ENCODE measurements at regions not wholly inside any gene's neighbourhood (a gene's known extent, or its start where the extent isn't known, plus 50 kb on each side); places are given as distances from the start of the nearest gene placed in this dataset.
"Not testable (repeated sequence)": the region's sequence is repeated elsewhere in the genome, so short reads cannot be mapped to it uniquely, and the experiment has no call there.

DNA sequence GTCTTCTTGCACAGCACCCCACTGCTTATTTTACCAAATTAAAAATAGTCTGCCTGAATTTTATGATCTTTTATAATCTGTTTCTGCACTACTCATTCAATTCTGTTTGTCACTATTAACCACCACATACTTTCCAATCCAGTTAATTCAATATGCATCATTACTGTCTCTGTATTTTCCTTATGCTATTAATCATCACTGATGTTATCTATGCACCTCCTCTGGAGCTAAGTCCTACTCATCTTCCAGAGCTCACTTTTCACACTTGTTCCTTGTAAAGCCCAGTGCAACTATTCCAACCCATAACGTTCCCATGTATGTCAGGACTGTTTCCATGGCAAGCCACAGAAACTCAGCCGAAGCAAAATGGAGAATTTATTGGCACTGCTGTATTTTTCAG, 713.6 kb downstream of the PLCL1 start:
- no peaks in the 10 kb centered on the region for H3K4me1 ChIP-seq
- intact Hi-C loops (cut with DNase I), result no loop called here
- no peak overlapping the region for H3K27ac ChIP-seq
- H3K36me3 ChIP-seq, result no peaks in the 10 kb centered on the region
- H3K4me3 ChIP-seq, result no peak overlapping the region
- DNase-seq, result no peak
- WGBS, 2 donors, result 72 to 77% methylated on average over 2 of the region's 2 CpGs
- H3K9me3 ChIP-seq, result no peaks in the 10 kb centered on the region
- no peak for TF ChIP-seq EP300 (IDR thresholded peaks at IDR 0.05)
- no peak for TF ChIP-seq POLR2A (IDR thresholded peaks at IDR 0.05)
- no peak for TF ChIP-seq POLR2AphosphoS5 (IDR thresholded peaks at IDR 0.05)
- TF ChIP-seq, protein P1, sequence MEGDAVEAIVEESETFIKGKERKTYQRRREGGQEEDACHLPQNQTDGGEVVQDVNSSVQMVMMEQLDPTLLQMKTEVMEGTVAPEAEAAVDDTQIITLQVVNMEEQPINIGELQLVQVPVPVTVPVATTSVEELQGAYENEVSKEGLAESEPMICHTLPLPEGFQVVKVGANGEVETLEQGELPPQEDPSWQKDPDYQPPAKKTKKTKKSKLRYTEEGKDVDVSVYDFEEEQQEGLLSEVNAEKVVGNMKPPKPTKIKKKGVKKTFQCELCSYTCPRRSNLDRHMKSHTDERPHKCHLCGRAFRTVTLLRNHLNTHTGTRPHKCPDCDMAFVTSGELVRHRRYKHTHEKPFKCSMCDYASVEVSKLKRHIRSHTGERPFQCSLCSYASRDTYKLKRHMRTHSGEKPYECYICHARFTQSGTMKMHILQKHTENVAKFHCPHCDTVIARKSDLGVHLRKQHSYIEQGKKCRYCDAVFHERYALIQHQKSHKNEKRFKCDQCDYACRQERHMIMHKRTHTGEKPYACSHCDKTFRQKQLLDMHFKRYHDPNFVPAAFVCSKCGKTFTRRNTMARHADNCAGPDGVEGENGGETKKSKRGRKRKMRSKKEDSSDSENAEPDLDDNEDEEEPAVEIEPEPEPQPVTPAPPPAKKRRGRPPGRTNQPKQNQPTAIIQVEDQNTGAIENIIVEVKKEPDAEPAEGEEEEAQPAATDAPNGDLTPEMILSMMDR (IDR thresholded peaks at IDR 0.05), result no peak
- H3K27me3 ChIP-seq, result no peaks in the 10 kb centered on the region

DNA sequence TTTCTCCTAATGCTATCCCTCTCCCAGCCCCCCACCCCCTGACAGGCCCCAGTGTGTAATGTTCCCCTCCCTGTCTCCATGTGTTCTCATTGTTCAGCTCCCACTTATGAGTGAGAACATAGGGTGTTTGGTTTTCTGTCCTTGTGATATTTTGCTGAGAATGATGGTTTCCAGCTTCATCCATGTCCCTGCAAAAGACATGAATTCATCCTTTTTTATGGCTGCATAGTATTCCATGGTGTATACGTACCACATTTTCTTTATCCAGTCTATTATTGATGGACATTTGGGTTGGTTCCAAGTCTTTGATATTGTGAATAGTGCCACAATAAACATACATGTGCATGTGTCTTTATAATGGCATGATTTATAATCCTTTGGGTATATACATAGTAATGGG, 704.2 kb downstream of the PLCL1 start:
- H3K4me3 ChIP-seq; intact Hi-C loops (cut with DNase I); H3K27ac ChIP-seq; DNase-seq; H3K36me3 ChIP-seq; H3K4me1 ChIP-seq; H3K9me3 ChIP-seq; H3K27me3 ChIP-seq: not testable (repeated sequence)
- 93 to 97% methylated on average over 1 of the region's 1 CpG for WGBS, 2 donors

DNA sequence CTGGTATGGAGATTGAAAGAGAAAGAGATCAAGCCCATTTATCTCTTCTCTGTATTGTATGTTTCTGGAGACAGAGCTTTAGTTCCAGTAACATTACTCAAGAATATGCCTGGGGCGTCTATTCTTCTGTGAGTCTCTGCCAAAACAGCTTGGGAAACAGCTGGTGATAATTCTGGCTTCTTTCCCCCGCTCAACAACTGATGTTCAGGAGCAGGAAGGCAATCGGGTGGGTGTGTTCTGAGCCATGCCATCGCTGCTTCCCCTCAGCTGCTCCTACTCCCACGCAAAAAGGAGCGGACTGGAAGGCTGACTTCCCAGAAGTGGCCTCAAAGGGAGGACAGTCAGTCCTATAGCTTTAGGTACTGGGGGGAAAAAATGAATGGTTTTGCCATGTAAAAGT, 695.1 kb downstream of the PLCL1 start:
- Histone ChIP-seq H3K9me3 (no peaks in the 10 kb centered on the region), H3K27me3 (no peaks in the 10 kb centered on the region), H3K36me3 (no peaks in the 10 kb centered on the region), H3K4me3 (no peak overlapping the region), H3K4me1 (no peaks in the 10 kb centered on the region), H3K27ac (no peak overlapping the region)
- no peak for DNase-seq
- intact Hi-C loops (cut with DNase I), result no loop called here
- TF ChIP-seq, protein P1 (IDR thresholded peaks at IDR 0.05), result no peak
- TF ChIP-seq EP300 (IDR thresholded peaks at IDR 0.05) (no peak), POLR2A (IDR thresholded peaks at IDR 0.05) (no peak), POLR2AphosphoS5 (IDR thresholded peaks at IDR 0.05) (no peak)
- whole genome bisulfite sequencing, 2 donors, result 58 to 68% methylated on average over 6 of the region's 6 CpGs

DNA sequence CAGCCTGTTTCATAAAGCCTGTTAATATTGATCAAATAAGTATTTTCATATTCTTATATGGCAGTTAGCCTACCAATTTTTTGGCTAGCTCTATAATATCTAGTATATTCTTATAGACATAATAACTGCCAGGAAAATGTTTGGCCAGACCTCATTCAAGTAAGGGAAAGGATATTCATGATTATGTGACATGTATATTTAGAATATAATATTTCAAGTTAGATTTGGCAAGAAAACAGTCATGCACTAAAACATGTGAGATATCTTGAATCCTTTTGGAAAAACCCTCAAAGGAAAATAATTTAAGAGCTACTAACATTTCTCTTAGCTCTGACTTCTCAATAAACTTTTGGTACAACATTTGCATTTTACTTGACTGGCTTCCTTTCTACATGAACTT, 694.1 kb downstream of the PLCL1 start:
- intact Hi-C loops (cut with DNase I), result no loop called here
- no peak overlapping the region for H3K4me3 ChIP-seq
- no peak overlapping the region for H3K27ac ChIP-seq
- TF ChIP-seq EP300 (IDR thresholded peaks at IDR 0.05) (no peak), POLR2AphosphoS5 (IDR thresholded peaks at IDR 0.05) (no peak), POLR2A (IDR thresholded peaks at IDR 0.05) (no peak)
- TF ChIP-seq, protein P1 (IDR thresholded peaks at IDR 0.05), result no peak
- no peaks in the 10 kb centered on the region for H3K27me3 ChIP-seq
- no peaks in the 10 kb centered on the region for H3K9me3 ChIP-seq
- H3K36me3 ChIP-seq, result no peaks in the 10 kb centered on the region
- DNase-seq, result no peak
- H3K4me1 ChIP-seq, result no peaks in the 10 kb centered on the region

DNA sequence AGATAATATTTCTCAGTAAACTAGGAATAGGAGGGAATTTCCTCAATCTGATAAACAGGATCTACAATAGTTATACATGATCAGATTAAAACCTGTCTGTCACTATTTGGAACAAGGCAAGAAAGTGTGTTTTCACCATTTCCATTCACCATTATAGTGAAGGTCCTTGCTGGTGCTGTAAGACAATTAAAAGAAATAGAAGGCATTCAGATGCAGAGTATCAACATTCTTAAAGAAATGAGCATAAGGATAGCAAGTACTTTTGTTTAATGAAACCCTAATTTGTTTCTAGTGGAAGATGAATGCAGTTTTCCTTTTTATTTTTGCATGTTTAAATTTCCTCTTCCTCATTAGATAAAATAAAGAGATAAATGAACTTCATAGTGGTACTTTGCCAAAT, 693.7 kb downstream of the PLCL1 start:
- Histone ChIP-seq H3K27me3 (no peaks in the 10 kb centered on the region), H3K4me1 (no peaks in the 10 kb centered on the region), H3K27ac (no peak overlapping the region), H3K36me3 (no peaks in the 10 kb centered on the region), H3K4me3 (no peak overlapping the region), H3K9me3 (no peaks in the 10 kb centered on the region)
- intact Hi-C loops (cut with DNase I), result no loop called here
- TF ChIP-seq EP300 (IDR thresholded peaks at IDR 0.05) (no peak), POLR2A (IDR thresholded peaks at IDR 0.05) (no peak), POLR2AphosphoS5 (IDR thresholded peaks at IDR 0.05) (no peak)
- TF ChIP-seq, protein P1 (IDR thresholded peaks at IDR 0.05), result no peak
- DNase-seq, result no peak

Measured in sigmoid colon (tissue), 6 donors.